Lung microvascular endothelial cell (primary cell): ENCODE measurements at regions not wholly inside any gene's neighbourhood (a gene's known extent, or its start where the extent isn't known, plus 50 kb on each side); places are given as distances from the start of the nearest gene placed in this dataset.
"Not testable (repeated sequence)": the region's sequence is repeated elsewhere in the genome, so short reads cannot be mapped to it uniquely, and the experiment has no call there.

Experiments
- DNase-seq, 2 donors: peaks; one replicate each; pipeline versions ENCODE4 v3.0.0 to v3.0.0-alpha.2; 2010; ENCODE audit warnings: low read depth in 2 of 2

GRCh38 chr6:80522576-80522975 is 416.1 kb downstream of the BCKDHB start:
- DNase-seq, result peak; percentile 53 to 84

- DNase-seq, result peak; percentile 56 to 59
Measured at GRCh38 chr6:80519811-80520594, 413.5 kb downstream of the BCKDHB start.

- DNase-seq, result no peak
Measured at GRCh38 chr6:80517525-80517924, 411.1 kb downstream of the BCKDHB start.

GRCh38 chr6:80510521-80510920 is 404.1 kb downstream of the BCKDHB start:
- DNase-seq, result not testable (repeated sequence)

GRCh38 chr6:80508885-80509630 is 402.6 kb downstream of the BCKDHB start:
- DNase-seq, result no peak

GRCh38 chr6:80504882-80505281 is 398.4 kb downstream of the BCKDHB start:
- no peak for DNase-seq

- no peak for DNase-seq
Measured at GRCh38 chr6:80503660-80504059, 397.2 kb downstream of the BCKDHB start.

- no peak for DNase-seq
Measured at GRCh38 chr6:80502871-80503270, 396.4 kb downstream of the BCKDHB start.

- no peak for DNase-seq
Measured at GRCh38 chr6:80501636-80502035, 395.2 kb downstream of the BCKDHB start.

GRCh38 chr6:80497696-80498486 is 391.4 kb downstream of the BCKDHB start:
- not testable (repeated sequence) for DNase-seq

GRCh38 chr6:80489911-80490635 is 383.6 kb downstream of the BCKDHB start:
- peak in 1 of 2 donors; percentile 10 for DNase-seq

- DNase-seq, result peak in 1 of 2 donors; percentile 5
Measured at GRCh38 chr6:80488190-80488589, 381.7 kb downstream of the BCKDHB start.

GRCh38 chr6:80485494-80485893 is 379.0 kb downstream of the BCKDHB start:
- not testable (repeated sequence) for DNase-seq

- no peak for DNase-seq
Measured at GRCh38 chr6:80482056-80482455, 375.6 kb downstream of the BCKDHB start.

- no peak for DNase-seq
Measured at GRCh38 chr6:80480421-80481157, 374.1 kb downstream of the BCKDHB start.

GRCh38 chr6:80478030-80478429 is 371.6 kb downstream of the BCKDHB start:
- DNase-seq, result no peak

GRCh38 chr6:80477591-80477990 is 371.1 kb downstream of the BCKDHB start:
- no peak for DNase-seq

- DNase-seq, result no peak
Measured at GRCh38 chr6:80472271-80472670, 365.8 kb downstream of the BCKDHB start.

GRCh38 chr6:80469977-80470376 is 363.5 kb downstream of the BCKDHB start:
- DNase-seq, result no peak

GRCh38 chr6:80468398-80468797 is 361.9 kb downstream of the BCKDHB start:
- DNase-seq, result peak in 1 of 2 donors; percentile 22

- no peak for DNase-seq
Measured at GRCh38 chr6:80467408-80467807, 360.9 kb downstream of the BCKDHB start.
